ENCODE measurements at regions not wholly inside any gene's neighbourhood (a gene's known extent, or its start where the extent isn't known, plus 50 kb on each side); places are given as distances from the start of the nearest gene placed in this dataset.

DNA sequence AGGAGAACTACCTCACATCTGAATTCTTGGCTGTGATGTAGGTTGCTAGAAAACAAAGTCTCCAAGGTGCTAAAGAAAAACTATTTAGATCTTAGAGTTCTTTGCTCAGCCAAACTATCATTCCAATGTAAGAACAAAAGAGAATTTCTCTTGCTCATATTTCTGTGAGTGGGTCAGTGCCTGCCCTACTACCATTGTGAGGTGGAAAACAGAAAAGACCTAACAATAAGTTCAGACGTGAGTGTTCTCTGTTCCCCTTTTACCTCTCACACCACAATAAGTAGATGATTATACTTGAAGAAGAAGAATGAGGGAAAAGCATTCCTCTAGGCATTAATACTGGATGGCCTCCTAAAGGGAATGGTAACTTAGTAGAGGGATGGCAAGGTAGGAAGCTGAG lies 187.4 kb upstream of the KITLG start:
- H3K4me1 ChIP-seq: no peaks in the 10 kb centered on the region
- no peaks in the 10 kb centered on the region for H3K9me3 ChIP-seq
- ATAC-seq (ENCODE audit: low FRiP score in 2 of 2) (no peak), DNase-seq (no peak)
- 72 to 86% methylated on average over 1 of the region's 1 CpG for WGBS, 2 donors
- no peak for TF ChIP-seq CTCF (IDR thresholded peaks at IDR 0.05)
- TF ChIP-seq POLR2A (IDR thresholded peaks at IDR 0.05): no peak
- no peak for TF ChIP-seq POLR2AphosphoS5 (IDR thresholded peaks at IDR 0.05)
- no peak for TF ChIP-seq EP300 (IDR thresholded peaks at IDR 0.05)
- no peak overlapping the region for H3K27ac ChIP-seq
- H3K4me3 ChIP-seq: no peak overlapping the region
- no peaks in the 10 kb centered on the region for H3K36me3 ChIP-seq
- no peaks in the 10 kb centered on the region for H3K27me3 ChIP-seq

GRCh38 chr12:88764781-88765480 lies 184.7 kb upstream of the KITLG start:
- 60 to 71% methylated on average over 3 of the region's 3 CpGs for WGBS, 2 donors
- no peak for DNase-seq
- ATAC-seq (ENCODE audit: low FRiP score in 2 of 2): no peak
- Histone ChIP-seq H3K9me3 (no peaks in the 10 kb centered on the region), H3K27ac (no peak overlapping the region), H3K4me1 (no peaks in the 10 kb centered on the region), H3K27me3 (no peaks in the 10 kb centered on the region), H3K4me3 (no peak overlapping the region), H3K36me3 (no peaks in the 10 kb centered on the region)
- TF ChIP-seq POLR2AphosphoS5 (IDR thresholded peaks at IDR 0.05): no peak
- no peak for TF ChIP-seq EP300 (IDR thresholded peaks at IDR 0.05)
- no peak for TF ChIP-seq CTCF (IDR thresholded peaks at IDR 0.05)
- TF ChIP-seq POLR2A (IDR thresholded peaks at IDR 0.05): no peak

GRCh38 chr12:88763536-88764100 lies 183.3 kb upstream of the KITLG start:
- no peak for ATAC-seq (ENCODE audit: low FRiP score in 2 of 2)
- Histone ChIP-seq H3K4me1 (no peaks in the 10 kb centered on the region), H3K27ac (no peak overlapping the region), H3K36me3 (no peaks in the 10 kb centered on the region), H3K9me3 (no peaks in the 10 kb centered on the region), H3K27me3 (no peaks in the 10 kb centered on the region), H3K4me3 (no peak overlapping the region)
- WGBS, 2 donors: 43 to 69% methylated on average over 1 of the region's 1 CpG
- TF ChIP-seq CTCF (IDR thresholded peaks at IDR 0.05) (no peak), POLR2A (IDR thresholded peaks at IDR 0.05) (no peak), EP300 (IDR thresholded peaks at IDR 0.05) (no peak), POLR2AphosphoS5 (IDR thresholded peaks at IDR 0.05) (no peak)
- no peak for DNase-seq

- Histone ChIP-seq H3K36me3 (no peaks in the 10 kb centered on the region), H3K4me1 (no peaks in the 10 kb centered on the region), H3K27ac (no peak overlapping the region), H3K27me3 (no peaks in the 10 kb centered on the region), H3K4me3 (no peak overlapping the region), H3K9me3 (no peaks in the 10 kb centered on the region)
- TF ChIP-seq CTCF (IDR thresholded peaks at IDR 0.05) (no peak), POLR2A (IDR thresholded peaks at IDR 0.05) (no peak), EP300 (IDR thresholded peaks at IDR 0.05) (no peak), POLR2AphosphoS5 (IDR thresholded peaks at IDR 0.05) (no peak)
- 93 to 95% methylated on average over 4 of the region's 4 CpGs for WGBS, 2 donors
- ATAC-seq (ENCODE audit: low FRiP score in 2 of 2) (no peak), DNase-seq (no peak)
Observed at GRCh38 chr12:88758176-88758575, 177.9 kb upstream of the KITLG start.

DNA sequence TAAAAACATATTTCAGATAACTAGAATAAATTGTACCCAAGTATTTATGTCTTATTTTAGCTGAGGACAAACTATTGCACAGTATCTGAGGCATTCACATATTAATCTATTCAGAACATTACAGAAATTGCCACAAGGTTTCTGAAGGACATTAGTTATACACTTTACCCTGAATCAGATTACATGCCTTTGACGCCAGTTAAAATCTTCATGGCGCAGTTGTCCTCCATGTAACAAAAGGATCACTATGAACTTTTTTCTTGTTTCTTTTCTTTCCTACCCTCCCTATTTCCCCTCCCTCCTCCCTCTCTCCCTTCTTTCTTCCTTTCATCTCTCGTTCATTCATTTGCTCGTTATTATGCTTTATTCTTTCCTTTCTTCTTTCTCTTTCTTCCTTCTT lies 176.6 kb upstream of the KITLG start:
- H3K27me3 ChIP-seq: no peaks in the 10 kb centered on the region
- no peak overlapping the region for H3K27ac ChIP-seq
- ATAC-seq (ENCODE audit: low FRiP score in 2 of 2) (no peak), DNase-seq (no peak)
- no peak for TF ChIP-seq POLR2A (IDR thresholded peaks at IDR 0.05)
- TF ChIP-seq EP300 (IDR thresholded peaks at IDR 0.05): no peak
- no peak for TF ChIP-seq CTCF (IDR thresholded peaks at IDR 0.05)
- no peak for TF ChIP-seq POLR2AphosphoS5 (IDR thresholded peaks at IDR 0.05)
- H3K4me1 ChIP-seq: no peaks in the 10 kb centered on the region
- no peak overlapping the region for H3K4me3 ChIP-seq
- H3K9me3 ChIP-seq: no peaks in the 10 kb centered on the region
- WGBS, 2 donors: 86 to 91% methylated on average over 4 of the region's 4 CpGs
- no peaks in the 10 kb centered on the region for H3K36me3 ChIP-seq
